PC-3 (cell line): ENCODE measurements at regions not wholly inside any gene's neighbourhood (a gene's known extent, or its start where the extent isn't known, plus 50 kb on each side); places are given as distances from the start of the nearest gene placed in this dataset.

Source experiments
- ATAC-seq: fragments of 200-7000 bp; cut with Tn5 transposase; 2 replicates; pipeline ENCODE4 v1.9.1; 2020; ENCODE audit warnings: mild to moderate bottlenecking, moderate library complexity
- BruUV-seq: library from RNA; stranded (reverse); fragments of 400-500 nt; replicated peaks from 2 replicates; lab custom pipeline; 2021; lab: Mats Ljungman, UMichigan
- CTCF ChIA-PET: fragments of 300-600 bp; sonication (Branson Sonifier 250); formaldehyde crosslinking; loops from one replicate; lab custom pipeline; 2022; ENCODE audit warnings: antibody characterized with exemption; lab: Charles Lee
- POLR2A ChIA-PET: fragments of 300-600 bp; sonication (Branson Sonifier 250); formaldehyde crosslinking; loops from one replicate; lab custom pipeline; 2022; ENCODE audit warnings: antibody characterized with exemption; ENCODE audit not compliant: unreplicated experiment; lab: Charles Lee
- DNase-seq: peaks from one replicate; pipeline ENCODE4 v3.0.0-alpha.2; 2015
- H2AFZ ChIP-seq: fragments of 300-600 bp; sonication (generic); 2 replicates; pipeline ENCODE4 v1.6.0; 2016; ENCODE audit warnings: antibody characterized with exemption, low read length
- H3F3A ChIP-seq: fragments of 300-600 bp; sonication (generic); one replicate; pipeline ENCODE4 v1.6.0; 2017; ENCODE audit warnings: antibody characterized with exemption, low read length, control low read depth, mild to moderate bottlenecking; ENCODE audit not compliant: unreplicated experiment
- H3K27ac ChIP-seq: fragments of 300-600 bp; sonication (generic); 2 replicates; pipeline ENCODE4 v1.5.1; 2016; ENCODE audit warnings: mild to moderate bottlenecking, low read length
- H3K27me3 ChIP-seq: fragments of 300-600 bp; sonication (generic); 2 replicates; pipeline ENCODE4 v1.6.1; 2016; ENCODE audit warnings: low read length, mixed read lengths
- H3K36me3 ChIP-seq: fragments of 300-600 bp; sonication (generic); 2 replicates; pipeline ENCODE4 v1.6.1; 2016; ENCODE audit warnings: low read depth, mixed run types, low read length, mixed read lengths
- H3K4me1 ChIP-seq: fragments of 300-600 bp; sonication (generic); 2 replicates; pipeline ENCODE4 v1.5.1; 2016; ENCODE audit warnings: low read length; ENCODE audit not compliant: insufficient read depth
- H3K4me2 ChIP-seq: fragments of 300-600 bp; sonication (generic); 2 replicates; pipeline ENCODE4 v1.6.0; 2016; ENCODE audit warnings: low read length
- H3K4me3 ChIP-seq: fragments of 300-600 bp; sonication (generic); 2 replicates; pipeline ENCODE4 v1.5.1; 2016; ENCODE audit warnings: mild to moderate bottlenecking, low read length, mixed read lengths
- H3K79me2 ChIP-seq: fragments of 300-600 bp; sonication (generic); 2 replicates; pipeline ENCODE4 v1.6.1; 2017; ENCODE audit warnings: low read length, mixed read lengths
- H3K9ac ChIP-seq: fragments of 300-600 bp; sonication (generic); 2 replicates; pipeline ENCODE4 v1.6.0; 2016; ENCODE audit warnings: mild to moderate bottlenecking, low read length
- H3K9me2 ChIP-seq: fragments of 300-600 bp; sonication (generic); replicated peaks from 2 replicates; pipeline ENCODE4 v1.6.1; 2016; ENCODE audit warnings: mixed run types, low read length, mixed read lengths
- H3K9me3 ChIP-seq: fragments of 300-600 bp; sonication (generic); 2 replicates; pipeline ENCODE4 v1.6.1; 2016; ENCODE audit warnings: low read length, mixed read lengths
- H4K20me1 ChIP-seq: fragments of 300-600 bp; sonication (generic); 2 replicates; pipeline ENCODE4 v1.6.1; 2016; ENCODE audit warnings: low read length, mixed read lengths
- CTCF ChIP-seq: fragments of 300-600 bp; sonication (generic); conservative IDR thresholded peaks from 2 replicates; pipeline ENCODE4 v1.5.1; 2017; ENCODE audit warnings: antibody characterized with exemption, low read depth, mild to moderate bottlenecking, low read length
- EZH2 ChIP-seq: fragments of 300-600 bp; sonication (generic); IDR thresholded peaks from one replicate; pipeline ENCODE4 v1.6.1; 2017; ENCODE audit warnings: antibody characterized with exemption, mild to moderate bottlenecking, low read length; ENCODE audit not compliant: unreplicated experiment
- EZH2phosphoT487 ChIP-seq: fragments of 300-600 bp; sonication (generic); IDR thresholded peaks from 2 replicates; pipeline ENCODE4 v1.6.1; 2018; ENCODE audit warnings: mild to moderate bottlenecking, antibody characterized with exemption, low read length, borderline replicate concordance
- intact Hi-C: fragments of 100-400 bp; cut with micrococcal nuclease; formaldehyde crosslinking; loops from 2 replicates; pipeline ENCODE4 v1.9.0; 2023

- intact Hi-C loops = no loop called here
- Histone ChIP-seq H3K4me2 (no peak overlapping the region), H2AFZ (no peak overlapping the region), H3K27ac (no peak overlapping the region), H4K20me1 (no peaks in the 10 kb centered on the region), H3K27me3 (no peaks in the 10 kb centered on the region), H3K36me3 (no peaks in the 10 kb centered on the region), H3K4me3 (no peak overlapping the region), H3F3A (peaks cover 4% of the 10 kb centered on the region), H3K9me3 (no peaks in the 10 kb centered on the region), H3K9ac (no peak overlapping the region), H3K4me1 (peaks cover 18% of the 10 kb centered on the region), H3K79me2 (no peaks in the 10 kb centered on the region), H3K9me2 (no peaks in the 10 kb centered on the region)
- no peak for ATAC-seq
- CTCF ChIA-PET = no interaction called here
- BruUV-seq = no TSS peak
- POLR2A ChIA-PET = no interaction called here
- no peak for DNase-seq
- TF ChIP-seq EZH2phosphoT487 = no peak
- no peak for TF ChIP-seq CTCF
- TF ChIP-seq EZH2 = no peak
These were observed 115.9 kb downstream of the COX18 start for GRCh38 chr4:72953571-72953970.

- Histone ChIP-seq H3K4me1 (peaks cover 18% of the 10 kb centered on the region), H3F3A (peaks cover 4% of the 10 kb centered on the region), H3K36me3 (no peaks in the 10 kb centered on the region), H3K27ac (peak overlapping the region; percentile 69), H3K9me3 (no peaks in the 10 kb centered on the region), H3K79me2 (no peaks in the 10 kb centered on the region), H3K4me2 (peak overlapping the region; percentile 14; the same call in 1 of the 2 replicates), H4K20me1 (no peaks in the 10 kb centered on the region), H3K9ac (no peak overlapping the region), H3K9me2 (no peaks in the 10 kb centered on the region), H3K4me3 (no peak overlapping the region), H2AFZ (no peak overlapping the region), H3K27me3 (no peaks in the 10 kb centered on the region)
- POLR2A ChIA-PET = no interaction called here
- CTCF ChIA-PET = no interaction called here
- intact Hi-C loops = loop anchor here (1.0 kb wide), 1 partner anchor 36 kb away; no protein-coding TSS in a partner anchor
- ATAC-seq = peak; percentile 95
- peak; percentile 91 for DNase-seq
- no TSS peak for BruUV-seq
- no peak for TF ChIP-seq EZH2
These were observed 117.9 kb downstream of the COX18 start for GRCh38 chr4:72951628-72952027.

- no TSS peak for BruUV-seq
- H3K9me2 ChIP-seq = no peaks in the 10 kb centered on the region
- TF ChIP-seq CTCF (peak; percentile 53), EZH2 (no peak)
- peak; percentile 42 for DNase-seq
- peak overlapping the region; percentile 36 for H3K27ac ChIP-seq
- no peak overlapping the region for H3K4me3 ChIP-seq
- no peaks in the 10 kb centered on the region for H3K27me3 ChIP-seq
- ATAC-seq = peak; percentile 65
- no peaks in the 10 kb centered on the region for H3K79me2 ChIP-seq
- ChIA-PET POLR2A (no interaction called here), CTCF (no interaction called here)
- peak overlapping the region; percentile 14; the same call in 1 of the 2 replicates for H3K4me2 ChIP-seq
- no peak overlapping the region for H2AFZ ChIP-seq
- no peaks in the 10 kb centered on the region for H3K36me3 ChIP-seq
- no peaks in the 10 kb centered on the region for H3K9me3 ChIP-seq
- intact Hi-C loops = loop anchor here (1.0 kb wide), 1 partner anchor 36 kb away; no protein-coding TSS in a partner anchor
- no peak overlapping the region for H3K9ac ChIP-seq
- H3K4me1 ChIP-seq = peaks cover 18% of the 10 kb centered on the region
- H3F3A ChIP-seq = peaks cover 4% of the 10 kb centered on the region
- H4K20me1 ChIP-seq = no peaks in the 10 kb centered on the region
These were observed 118.4 kb downstream of the COX18 start for GRCh38 chr4:72951147-72951546.
